ENCODE measurements at regions not wholly inside any gene's neighbourhood (a gene's known extent, or its start where the extent isn't known, plus 50 kb on each side); places are given as distances from the start of the nearest gene placed in this dataset.

- no peak for DNase-seq (ENCODE audit: low read depth)
Observed at GRCh38 chr5:174311121-174311520, 265.6 kb downstream of the NSG2 start.

- DNase-seq (ENCODE audit: low read depth) = peak; percentile 50
Observed at GRCh38 chr5:174311531-174312269, 266.2 kb downstream of the NSG2 start.

GRCh38 chr5:174312270-174312617 is 266.7 kb downstream of the NSG2 start:
- DNase-seq (ENCODE audit: low read depth) = no peak

GRCh38 chr5:174312641-174313040 is 267.1 kb downstream of the NSG2 start:
- no peak for DNase-seq (ENCODE audit: low read depth)

- DNase-seq (ENCODE audit: low read depth) = no peak
Observed at GRCh38 chr5:174313615-174314014, 268.1 kb downstream of the NSG2 start.

GRCh38 chr5:174314261-174314660 is 268.8 kb downstream of the NSG2 start:
- no peak for DNase-seq (ENCODE audit: low read depth)

GRCh38 chr5:174315471-174315870 is 270.0 kb downstream of the NSG2 start:
- no peak for DNase-seq (ENCODE audit: low read depth)

GRCh38 chr5:174315871-174316270 is 270.4 kb downstream of the NSG2 start:
- no peak for DNase-seq (ENCODE audit: low read depth)

- DNase-seq (ENCODE audit: low read depth) = no peak
Observed at GRCh38 chr5:174316326-174316725, 270.8 kb downstream of the NSG2 start.

GRCh38 chr5:174317256-174317894 is 271.9 kb downstream of the NSG2 start:
- no peak for DNase-seq (ENCODE audit: low read depth)

GRCh38 chr5:174318578-174318977 is 273.1 kb downstream of the NSG2 start:
- no peak for DNase-seq (ENCODE audit: low read depth)

GRCh38 chr5:174319551-174319950 is 274.0 kb downstream of the NSG2 start:
- DNase-seq (ENCODE audit: low read depth) = no peak

GRCh38 chr5:174320051-174320450 is 274.5 kb downstream of the NSG2 start:
- no peak for DNase-seq (ENCODE audit: low read depth)

GRCh38 chr5:174323878-174324281 is 278.4 kb downstream of the NSG2 start:
- DNase-seq (ENCODE audit: low read depth) = no peak

- DNase-seq (ENCODE audit: low read depth) = no peak
Observed at GRCh38 chr5:174324680-174325079, 279.2 kb downstream of the NSG2 start.

GRCh38 chr5:174325431-174325830 is 279.9 kb downstream of the NSG2 start:
- no peak for DNase-seq (ENCODE audit: low read depth)

- DNase-seq (ENCODE audit: low read depth) = no peak
Observed at GRCh38 chr5:174325961-174326360, 280.5 kb downstream of the NSG2 start.

GRCh38 chr5:174326372-174326771 is 280.9 kb downstream of the NSG2 start:
- no peak for DNase-seq (ENCODE audit: low read depth)

- peak; percentile 16 for DNase-seq (ENCODE audit: low read depth)
Observed at GRCh38 chr5:174327317-174327864, 281.9 kb downstream of the NSG2 start.

GRCh38 chr5:174327896-174328295 is 282.4 kb downstream of the NSG2 start:
- no peak for DNase-seq (ENCODE audit: low read depth)

GRCh38 chr5:174328631-174329299 is 283.3 kb downstream of the NSG2 start:
- no peak for DNase-seq (ENCODE audit: low read depth)

GRCh38 chr5:174329738-174330137 is 284.2 kb downstream of the NSG2 start:
- DNase-seq (ENCODE audit: low read depth) = no peak

All from stimulated activated CD8-positive, alpha-beta memory T cell treated with anti-CD3 and anti-CD28 coated beads, Interleukin-15, amount 100 ng/mL, for 24 hours (primary cell).